ENCODE measurements at regions not wholly inside any gene's neighbourhood (a gene's known extent, or its start where the extent isn't known, plus 50 kb on each side); places are given as distances from the start of the nearest gene placed in this dataset.
"Not testable (repeated sequence)": the region's sequence is repeated elsewhere in the genome, so short reads cannot be mapped to it uniquely, and the experiment has no call there.

DNA sequence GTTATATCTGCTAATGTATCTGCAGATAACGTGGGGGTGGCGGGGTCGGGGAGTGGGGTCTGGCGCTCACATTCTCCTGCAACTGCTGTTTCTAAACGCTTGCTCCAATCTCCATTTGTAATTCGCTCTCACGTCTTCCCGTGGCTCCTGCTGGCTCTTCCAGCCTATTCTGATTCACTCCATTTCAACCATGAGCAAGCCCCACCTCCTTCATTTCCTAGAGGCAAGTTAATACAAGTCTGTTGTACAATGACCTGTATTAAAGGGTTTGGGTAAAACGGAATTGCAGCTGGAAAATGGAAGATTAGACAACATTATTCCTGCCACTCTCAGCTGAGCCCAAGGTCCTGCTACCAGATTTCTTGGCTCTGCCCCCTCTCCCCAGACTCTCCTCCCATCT is 132.3 kb downstream of the CSNK2A3 start:
- no peak for DNase-seq (ENCODE audit: extremely low read depth in 1 of 2, low read depth in 1 of 2)

DNA sequence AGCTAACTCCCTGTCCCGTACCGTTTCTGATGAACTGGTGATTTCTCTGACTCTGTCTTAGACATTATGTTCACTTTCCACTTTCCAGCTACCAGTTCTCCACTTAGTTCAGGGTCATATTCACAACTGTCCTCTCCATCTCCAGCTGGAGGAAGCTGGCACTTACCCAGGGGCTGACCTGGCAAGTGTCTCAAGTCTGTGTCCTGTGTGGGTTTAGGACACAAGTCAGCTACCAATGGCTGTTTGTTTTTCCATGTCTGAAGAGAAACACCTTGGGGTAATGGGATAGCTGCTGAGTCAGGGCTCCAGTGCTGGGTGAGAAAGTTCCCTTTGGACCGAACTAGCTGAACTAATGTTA is 134.4 kb downstream of the CSNK2A3 start:
- DNase-seq (ENCODE audit: extremely low read depth in 1 of 2, low read depth in 1 of 2), result no peak

DNA sequence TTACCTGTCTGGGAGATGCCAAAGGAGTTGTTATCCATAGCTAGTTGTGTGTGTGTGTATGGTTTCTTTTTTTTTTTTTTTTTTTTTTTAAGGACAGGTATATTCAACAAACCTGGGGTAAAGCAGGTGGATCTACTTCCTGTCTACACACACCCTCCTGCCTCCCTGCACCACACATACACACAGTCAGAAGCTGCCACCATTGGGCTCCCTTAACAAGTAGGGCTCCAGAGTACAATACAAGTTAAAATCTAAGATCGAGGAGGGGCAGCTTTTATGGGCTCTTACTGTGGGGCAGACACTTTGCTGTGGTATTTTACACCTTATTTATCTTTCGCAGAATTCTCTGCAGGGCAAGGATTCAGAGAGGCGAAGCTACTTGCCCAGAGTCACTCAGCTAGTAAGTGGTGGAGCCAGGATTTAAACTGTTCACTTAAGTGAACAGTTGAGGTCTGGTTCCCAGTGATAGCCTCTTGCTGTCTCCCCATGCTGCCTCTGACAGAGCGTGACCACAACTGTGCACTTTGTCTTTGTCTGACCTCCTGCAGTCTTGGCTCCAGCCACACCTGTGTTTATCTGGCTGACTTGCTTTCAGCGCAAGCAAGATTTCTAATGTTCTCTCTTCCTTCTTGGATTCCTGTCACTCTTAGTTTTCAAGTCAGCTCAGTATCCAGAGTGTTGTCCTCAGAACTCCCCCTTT is 135.0 kb downstream of the CSNK2A3 start:
- no peak for DNase-seq (ENCODE audit: extremely low read depth in 1 of 2, low read depth in 1 of 2)

DNA sequence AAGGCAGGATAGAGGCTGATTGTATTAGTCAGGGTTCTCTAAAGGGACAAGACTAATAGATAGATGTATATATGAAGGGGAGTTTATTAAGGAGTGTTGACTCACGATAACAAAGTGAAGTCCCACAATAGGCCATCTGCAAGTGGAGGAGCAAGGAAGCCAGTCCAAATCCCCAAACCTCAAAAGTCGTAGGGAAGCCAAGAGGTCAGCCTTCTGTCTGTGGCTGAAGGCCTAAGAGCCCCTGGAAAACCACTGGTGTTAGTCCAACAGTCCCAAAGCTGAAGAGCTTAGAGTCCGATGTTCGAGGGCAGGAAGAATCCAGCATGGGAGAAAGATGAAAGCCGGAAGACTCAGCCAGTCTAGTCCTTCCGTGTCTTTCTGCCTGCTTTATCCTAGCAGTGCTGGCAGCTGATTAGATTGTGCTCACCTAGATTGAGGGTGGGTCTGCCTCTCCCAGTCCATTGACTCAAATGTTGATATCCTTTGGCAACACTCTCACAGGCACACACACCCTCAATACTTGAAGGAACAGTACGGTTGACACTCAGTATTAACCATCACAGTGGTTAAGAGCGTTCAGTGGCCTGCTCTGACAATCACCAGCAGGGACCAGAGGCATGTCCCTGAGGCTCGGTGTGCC is 135.6 kb downstream of the CSNK2A3 start:
- DNase-seq (ENCODE audit: extremely low read depth in 1 of 2, low read depth in 1 of 2), result no peak

- DNase-seq (ENCODE audit: extremely low read depth in 1 of 2, low read depth in 1 of 2), result no peak
Measured at GRCh38 chr11:11215944-11216343, 137.1 kb downstream of the CSNK2A3 start.

GRCh38 chr11:11215058-11215815 is 137.8 kb downstream of the CSNK2A3 start:
- no peak for DNase-seq (ENCODE audit: extremely low read depth in 1 of 2, low read depth in 1 of 2)

DNA sequence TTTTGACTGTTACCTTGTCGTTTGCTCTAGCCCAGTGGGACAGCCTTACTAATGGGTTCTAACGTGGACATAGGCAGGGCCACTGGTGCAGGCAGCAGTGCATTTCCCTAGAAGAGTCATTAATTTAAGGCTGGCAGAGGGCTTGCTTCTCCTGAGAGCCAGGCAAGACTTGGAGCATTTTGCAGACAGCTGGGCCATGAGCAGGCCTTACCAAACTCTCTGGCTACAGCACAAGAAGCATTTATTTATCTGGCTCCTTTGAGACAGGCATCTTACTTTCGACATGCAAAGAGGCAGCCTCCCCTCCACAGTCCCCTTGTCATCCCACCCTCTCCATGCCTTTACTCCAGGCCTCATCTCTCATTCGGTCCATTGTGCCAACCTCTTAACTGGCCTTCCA is 139.9 kb downstream of the CSNK2A3 start:
- DNase-seq (ENCODE audit: extremely low read depth in 1 of 2, low read depth in 1 of 2), result no peak

DNA sequence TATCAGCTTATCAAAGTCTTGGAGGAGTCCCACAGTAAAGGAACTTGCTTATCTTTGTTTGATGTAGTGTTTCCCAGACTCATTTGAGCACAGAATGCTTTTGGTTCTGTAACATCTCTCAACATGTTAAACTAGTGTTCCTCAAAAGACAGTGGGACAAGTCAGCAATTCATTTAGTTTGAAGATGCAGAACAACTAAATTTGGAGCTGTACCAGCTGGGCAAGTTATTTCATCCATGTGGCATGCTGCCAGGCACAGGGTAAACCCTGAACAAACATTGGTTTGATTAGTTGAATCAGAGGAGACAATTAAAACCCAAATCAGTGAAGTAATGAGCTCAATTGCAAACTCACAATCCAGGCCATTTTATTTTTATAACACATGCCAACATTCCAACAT is 141.2 kb downstream of the CSNK2A3 start:
- DNase-seq (ENCODE audit: extremely low read depth in 1 of 2, low read depth in 1 of 2), result no peak

- DNase-seq (ENCODE audit: extremely low read depth in 1 of 2, low read depth in 1 of 2), result no peak
Measured at GRCh38 chr11:11211186-11211585, 141.9 kb downstream of the CSNK2A3 start.

DNA sequence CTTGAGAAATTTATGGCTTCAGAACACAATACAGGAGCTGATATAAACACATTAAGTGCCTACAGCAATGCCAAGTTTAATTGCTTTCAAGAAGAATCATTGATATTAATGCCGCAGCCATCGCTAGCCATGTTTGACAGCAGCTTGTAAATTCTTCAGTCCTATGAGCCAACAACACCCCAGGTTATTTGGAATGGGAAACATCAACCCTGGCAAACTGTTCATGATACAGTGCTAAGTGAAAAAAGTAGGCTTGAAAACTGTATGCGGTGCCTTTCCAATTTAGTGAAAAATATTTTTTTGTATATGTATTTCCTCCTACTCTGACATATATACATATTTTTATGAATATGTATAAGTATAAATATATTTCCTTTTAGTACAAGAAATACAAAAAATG is 142.6 kb downstream of the CSNK2A3 start:
- no peak for DNase-seq (ENCODE audit: extremely low read depth in 1 of 2, low read depth in 1 of 2)

- DNase-seq (ENCODE audit: extremely low read depth in 1 of 2, low read depth in 1 of 2), result no peak
Measured at GRCh38 chr11:11209967-11210366, 143.1 kb downstream of the CSNK2A3 start.

GRCh38 chr11:11208994-11209393 is 144.1 kb downstream of the CSNK2A3 start:
- no peak for DNase-seq (ENCODE audit: extremely low read depth in 1 of 2, low read depth in 1 of 2)

GRCh38 chr11:11207428-11207827 is 145.6 kb downstream of the CSNK2A3 start:
- DNase-seq (ENCODE audit: extremely low read depth in 1 of 2, low read depth in 1 of 2), result no peak

- DNase-seq (ENCODE audit: extremely low read depth in 1 of 2, low read depth in 1 of 2), result no peak
Measured at GRCh38 chr11:11206484-11206883, 146.6 kb downstream of the CSNK2A3 start.

GRCh38 chr11:11202885-11203284 is 150.2 kb downstream of the CSNK2A3 start:
- DNase-seq (ENCODE audit: extremely low read depth in 1 of 2, low read depth in 1 of 2), result no peak

DNA sequence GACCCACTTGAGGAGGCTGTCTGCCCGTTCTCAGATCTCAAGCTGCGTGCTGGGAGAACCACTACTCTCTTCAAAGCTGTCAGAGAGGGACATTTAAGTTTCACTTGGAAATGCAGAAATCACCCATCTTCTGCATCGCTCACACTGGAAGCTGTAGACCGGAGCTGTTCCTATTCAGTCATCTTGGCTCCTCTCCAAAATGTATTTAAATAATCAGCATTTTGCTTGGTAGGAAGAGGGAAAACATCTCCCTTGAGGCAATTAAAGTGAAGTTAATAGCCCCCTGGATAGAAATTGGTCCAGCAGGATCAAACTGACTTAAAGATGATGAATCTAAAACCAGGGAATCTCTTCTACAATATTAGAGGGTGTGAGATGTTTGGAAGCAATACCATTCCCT is 151.7 kb downstream of the CSNK2A3 start:
- DNase-seq (ENCODE audit: extremely low read depth in 1 of 2, low read depth in 1 of 2), result not testable (repeated sequence)

DNA sequence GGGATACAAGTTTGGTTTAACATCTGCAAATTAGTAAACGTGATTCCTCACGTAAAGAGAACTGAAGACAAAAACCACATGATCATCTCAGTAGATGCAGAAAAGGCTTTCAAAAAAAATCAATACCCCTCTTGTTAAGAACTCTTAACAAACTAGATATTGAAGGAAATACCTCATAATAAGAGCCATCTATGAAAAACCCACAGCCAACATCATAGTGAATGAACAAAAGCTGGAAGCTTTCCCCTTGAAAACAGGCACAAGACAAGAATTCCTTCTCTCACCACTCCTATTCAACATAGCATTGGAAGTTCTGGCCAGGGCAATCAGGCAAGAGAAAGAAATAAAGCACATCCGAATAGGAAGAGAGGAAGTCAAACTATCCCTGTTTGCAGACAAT is 160.5 kb downstream of the CSNK2A3 start:
- no peak for DNase-seq (ENCODE audit: extremely low read depth in 1 of 2, low read depth in 1 of 2)

DNA sequence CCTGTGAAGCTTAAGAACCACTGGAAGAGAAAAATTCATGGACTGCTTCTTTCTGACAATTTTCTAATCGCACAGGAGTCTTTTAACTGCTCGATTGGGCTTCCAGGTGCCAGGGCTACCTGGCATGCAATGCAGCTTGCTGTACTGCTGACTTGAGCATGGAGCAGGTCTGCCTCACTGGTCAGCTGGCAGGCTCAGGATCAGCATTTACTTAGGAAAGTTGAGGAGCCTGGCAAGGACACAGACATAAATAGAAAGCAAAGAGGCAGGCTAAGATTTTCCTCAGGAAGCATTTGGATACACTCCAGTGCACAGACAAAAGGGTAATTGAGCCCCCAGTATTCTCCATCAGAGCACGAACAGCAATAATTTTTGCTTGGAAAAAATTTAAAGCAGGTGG is 163.5 kb downstream of the CSNK2A3 start:
- no peak for DNase-seq (ENCODE audit: extremely low read depth in 1 of 2, low read depth in 1 of 2)

GRCh38 chr11:11186249-11186648 is 166.8 kb downstream of the CSNK2A3 start:
- no peak for DNase-seq (ENCODE audit: extremely low read depth in 1 of 2, low read depth in 1 of 2)

DNA sequence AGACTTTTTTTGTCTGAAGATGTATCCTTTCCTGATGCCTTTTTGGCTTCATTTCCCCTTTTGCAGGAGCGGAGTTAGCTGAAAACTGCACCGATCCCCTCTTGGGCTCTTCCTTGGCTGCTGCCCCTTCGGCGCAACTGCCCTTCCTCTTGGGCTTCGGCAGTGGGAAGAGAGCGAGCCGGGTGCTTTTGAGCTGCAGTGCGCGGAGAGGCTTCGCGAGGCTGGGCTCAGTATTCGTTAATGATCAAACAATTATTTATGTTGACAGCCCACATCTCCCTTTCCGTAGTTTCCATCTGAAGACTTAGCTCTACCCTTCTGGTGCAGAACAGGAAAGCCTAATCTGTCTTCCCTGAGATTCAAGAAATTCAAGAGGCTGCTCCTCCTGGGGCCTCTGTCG is 170.8 kb downstream of the CSNK2A3 start:
- no peak for DNase-seq (ENCODE audit: extremely low read depth in 1 of 2, low read depth in 1 of 2)

DNA sequence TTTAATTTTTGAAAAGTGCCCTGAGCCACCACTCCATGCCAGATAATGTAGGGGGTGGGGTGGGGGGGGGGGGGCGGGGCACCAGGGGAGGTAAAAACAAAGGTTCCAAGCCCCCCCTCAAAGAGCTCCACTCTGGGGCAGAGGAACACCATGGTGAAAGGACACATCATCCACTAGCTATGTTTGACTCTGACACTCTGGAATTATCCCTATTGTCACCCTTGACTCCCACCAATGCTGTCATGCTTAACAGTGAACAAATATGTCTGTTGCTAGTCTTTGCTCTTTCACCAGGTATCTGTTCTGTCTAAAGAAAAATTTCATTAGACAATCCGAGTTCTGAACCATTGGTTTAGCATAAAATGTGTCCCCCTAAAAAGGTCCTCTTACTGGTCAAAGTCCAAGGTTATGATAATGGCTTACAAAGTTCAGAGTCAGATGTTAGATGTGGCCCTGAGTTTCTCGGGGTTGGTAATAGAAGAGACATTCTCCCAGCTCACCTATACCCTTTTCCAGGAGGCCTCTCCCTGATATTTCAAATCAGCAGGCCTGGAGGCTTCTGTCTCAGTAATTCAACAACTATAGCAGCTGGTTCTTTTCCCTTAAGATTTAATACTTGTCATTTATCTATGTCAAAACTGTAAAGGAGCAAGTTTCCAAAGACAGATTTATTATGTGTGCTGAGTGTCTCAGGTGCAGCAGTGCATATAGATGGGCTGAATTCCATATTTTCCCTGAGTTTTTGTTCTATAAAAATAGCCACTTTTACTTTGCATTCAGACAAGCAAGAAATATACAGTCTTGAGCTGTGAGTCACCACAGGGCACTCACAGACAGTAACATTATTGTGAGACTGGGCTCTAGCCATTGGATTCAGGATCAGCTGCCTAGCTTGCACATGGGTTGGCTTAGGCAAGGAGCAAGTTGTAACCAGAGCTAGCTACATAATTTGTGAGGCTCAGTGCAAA is 174.1 kb downstream of the CSNK2A3 start:
- no peak for DNase-seq (ENCODE audit: extremely low read depth in 1 of 2, low read depth in 1 of 2)
